Fibroblast of pulmonary artery (primary cell): ENCODE measurements at regions not wholly inside any gene's neighbourhood (a gene's known extent, or its start where the extent isn't known, plus 50 kb on each side); places are given as distances from the start of the nearest gene placed in this dataset.

ENCODE experiments used
- DNase-seq: peaks from one replicate; pipeline ENCODE4 v3.0.0-alpha.2; 2010; ENCODE audit warnings: low read depth
- H3K4me3 ChIP-seq: replicated peaks from 2 replicates; pipeline ENCODE4 v1.5.1; 2011; ENCODE audit warnings: low read depth, mild to moderate bottlenecking, control low read depth, low read length, moderate library complexity
- TF ChIP-seq, protein P1 (sequence below): IDR thresholded peaks from 2 replicates; pipeline ENCODE4 v1.5.1; 2011; ENCODE audit warnings: mild to moderate bottlenecking, control low read depth, low read length, inconsistent platforms; ENCODE audit errors: missing control alignments

DNA sequence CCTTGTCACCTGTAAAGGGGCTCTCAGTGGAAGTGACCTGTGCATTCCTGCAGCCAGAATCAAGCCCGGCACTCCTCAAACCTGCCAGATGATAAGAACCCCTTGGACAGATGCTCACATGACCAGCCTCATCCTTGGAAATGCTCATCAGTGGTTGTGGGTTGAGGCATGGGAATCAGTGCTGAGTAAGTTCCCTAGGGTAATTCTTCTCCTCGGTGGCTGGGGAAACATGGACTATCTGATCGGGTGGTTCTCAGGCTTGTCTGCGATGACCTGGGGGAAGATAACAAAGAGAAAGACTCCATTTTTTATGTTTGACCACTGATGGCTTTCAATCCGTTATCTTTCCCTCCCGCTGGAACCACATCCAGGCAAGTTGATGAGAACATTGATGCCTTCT, 84.0 kb downstream of the SPP2 start:
- no peak for DNase-seq
- H3K4me3 ChIP-seq, result no peak overlapping the region
- TF ChIP-seq, protein P1, sequence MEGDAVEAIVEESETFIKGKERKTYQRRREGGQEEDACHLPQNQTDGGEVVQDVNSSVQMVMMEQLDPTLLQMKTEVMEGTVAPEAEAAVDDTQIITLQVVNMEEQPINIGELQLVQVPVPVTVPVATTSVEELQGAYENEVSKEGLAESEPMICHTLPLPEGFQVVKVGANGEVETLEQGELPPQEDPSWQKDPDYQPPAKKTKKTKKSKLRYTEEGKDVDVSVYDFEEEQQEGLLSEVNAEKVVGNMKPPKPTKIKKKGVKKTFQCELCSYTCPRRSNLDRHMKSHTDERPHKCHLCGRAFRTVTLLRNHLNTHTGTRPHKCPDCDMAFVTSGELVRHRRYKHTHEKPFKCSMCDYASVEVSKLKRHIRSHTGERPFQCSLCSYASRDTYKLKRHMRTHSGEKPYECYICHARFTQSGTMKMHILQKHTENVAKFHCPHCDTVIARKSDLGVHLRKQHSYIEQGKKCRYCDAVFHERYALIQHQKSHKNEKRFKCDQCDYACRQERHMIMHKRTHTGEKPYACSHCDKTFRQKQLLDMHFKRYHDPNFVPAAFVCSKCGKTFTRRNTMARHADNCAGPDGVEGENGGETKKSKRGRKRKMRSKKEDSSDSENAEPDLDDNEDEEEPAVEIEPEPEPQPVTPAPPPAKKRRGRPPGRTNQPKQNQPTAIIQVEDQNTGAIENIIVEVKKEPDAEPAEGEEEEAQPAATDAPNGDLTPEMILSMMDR, result no peak

DNA sequence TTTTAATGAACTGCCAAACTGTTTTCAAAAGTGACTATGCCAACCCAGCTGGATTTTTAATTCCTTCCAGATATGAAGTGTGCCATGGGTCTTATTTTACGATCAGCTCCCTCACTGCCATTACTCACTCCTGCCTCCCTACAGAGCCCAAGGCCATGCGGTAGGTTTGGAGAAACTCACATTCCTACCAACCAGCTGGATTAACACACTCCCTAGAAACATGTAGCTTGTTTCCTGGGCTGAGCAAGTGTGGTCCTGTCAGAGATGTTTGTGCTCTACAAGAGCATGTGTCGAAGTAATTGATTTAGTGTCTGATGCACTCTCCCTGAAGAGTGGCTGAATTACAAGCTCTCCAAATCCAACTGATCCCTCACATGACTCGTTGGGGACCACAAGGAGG, 82.5 kb downstream of the SPP2 start:
- TF ChIP-seq, protein P1, result no peak
- no peak overlapping the region for H3K4me3 ChIP-seq
- DNase-seq, result no peak

DNA sequence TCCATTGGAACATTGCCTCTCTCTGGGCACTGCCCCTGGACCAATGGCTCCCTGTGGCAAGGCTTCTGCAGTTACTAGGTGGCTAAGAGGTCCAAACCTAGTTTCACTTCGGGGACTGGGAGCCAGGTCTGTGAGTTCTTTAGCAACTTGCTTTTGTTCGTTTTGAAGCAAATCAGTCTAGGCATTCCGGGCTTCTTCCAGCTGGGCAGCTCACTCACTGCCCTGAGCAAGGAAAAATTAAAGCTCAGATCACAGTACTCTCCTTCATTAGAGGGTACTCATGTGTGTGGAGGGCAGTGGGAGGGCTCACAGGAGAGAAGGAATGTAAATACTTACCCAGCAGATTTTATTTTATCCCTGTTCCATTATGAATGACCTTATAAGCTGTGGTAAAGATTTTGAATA, 80.3 kb downstream of the SPP2 start:
- TF ChIP-seq, protein P1, result no peak
- DNase-seq, result no peak
- H3K4me3 ChIP-seq, result no peak overlapping the region

DNA sequence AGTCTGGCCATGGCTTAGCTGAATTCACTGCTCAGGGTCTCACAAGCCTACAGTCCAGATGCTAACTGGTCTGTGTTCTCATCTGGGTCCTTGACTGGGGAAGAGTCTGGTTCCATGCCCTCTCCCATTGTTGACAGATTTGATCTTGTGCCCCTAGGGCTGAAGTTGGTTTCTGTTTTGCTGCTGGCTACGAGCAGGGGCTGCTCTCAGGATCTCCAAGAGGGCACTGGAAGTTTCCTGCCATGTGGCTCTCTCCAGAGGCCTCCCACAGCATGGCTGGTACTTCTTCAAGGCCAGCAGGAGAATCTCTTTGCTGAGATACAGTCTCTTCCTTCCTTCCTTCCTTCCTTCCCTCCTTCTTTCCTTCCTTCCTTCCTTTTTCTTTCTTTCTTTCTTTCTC, 78.1 kb downstream of the SPP2 start:
- TF ChIP-seq, protein P1, result no peak
- no peak overlapping the region for H3K4me3 ChIP-seq

More for the DNA sequence above, 78.1 kb downstream of the SPP2 start:
- no peak for DNase-seq
